HCT116 (cell line): ENCODE measurements at regions not wholly inside any gene's neighbourhood (a gene's known extent, or its start where the extent isn't known, plus 50 kb on each side); places are given as distances from the start of the nearest gene placed in this dataset.

Experiments
- ATAC-seq: fragments of 200-7000 bp; cut with Tn5 transposase; 2 replicates; pipeline ENCODE4 v1.9.1; 2020; ENCODE audit warnings: mild to moderate bottlenecking, moderate library complexity
- BruUV-seq: library from RNA; stranded (reverse); fragments of 400-500 nt; replicated peaks from 2 replicates; lab custom pipeline; 2021; lab: Mats Ljungman, UMichigan
- CTCF ChIA-PET: fragments of 300-600 bp; sonication (Branson Sonifier 250); formaldehyde crosslinking; loops from one replicate; lab custom pipeline; 2021; ENCODE audit warnings: antibody characterized with exemption; lab: Charles Lee
- POLR2A ChIA-PET: fragments of 300-600, 350-600 bp; sonication (Branson Sonifier 250); formaldehyde crosslinking; loops from one replicate; lab custom pipeline; 2021; ENCODE audit warnings: antibody characterized with exemption; lab: Charles Lee
- RAD21 ChIA-PET, 2 experiments: fragments of 300-600 bp; sonication (Branson Sonifier 250); formaldehyde crosslinking; loops; one replicate each; lab custom pipeline; 2023; ENCODE audit warnings: low total read pairs in 2 of 2; ENCODE audit not compliant: uncharacterized antibody in 2 of 2, unreplicated experiment in 2 of 2, low non-redundant PET in 1 of 2; lab: Charles Lee
- DNase-seq: peaks from one replicate; pipeline ENCODE4 v3.0.0-alpha.2; 2010; ENCODE audit warnings: low read depth, low spot score
- H2AFZ ChIP-seq: fragments of 200-600 bp; shearing (Covaris generic), sonication (generic); 2 replicates; pipeline ENCODE4 v1.6.1; 2017; ENCODE audit warnings: low read depth, mixed run types, mixed read lengths, antibody characterized with exemption, low read length; ENCODE audit not compliant: poor library complexity, severe bottlenecking
- H3K27ac ChIP-seq: 2 replicates; pipeline ENCODE4 v1.5.1; 2012; ENCODE audit warnings: low read depth, low read length
- H3K27me3 ChIP-seq: fragments of 200-600 bp; sonication (generic); 2 replicates; pipeline ENCODE4 v1.6.1; 2016; ENCODE audit warnings: mixed run types, low read length, mixed read lengths; ENCODE audit not compliant: insufficient read depth
- H3K36me3 ChIP-seq, 2 experiments: fragments of 200-500 bp in 1 of 2; fragments of 200-600 bp in 1 of 2; sonication (Bioruptor generic) in 1 of 2; sonication (generic) in 1 of 2; 2 replicates each; pipeline versions ENCODE4 v1.5.1 to v1.6.1; 2014 to 2016; ENCODE audit warnings: low read length in 2 of 2, inconsistent platforms in 1 of 2, mixed read lengths in 1 of 2, mixed run types in 1 of 2; ENCODE audit not compliant: insufficient read depth in 2 of 2, control insufficient read depth in 1 of 2
- H3K4me1 ChIP-seq, 2 experiments: fragments of 200-600 bp in 1 of 2; sonication (generic) in 1 of 2; 2 replicates each; pipeline versions ENCODE4 v1.5.1 to v1.6.1; 2012 to 2017; ENCODE audit warnings: low read length in 2 of 2, inconsistent platforms in 1 of 2, mild to moderate bottlenecking in 1 of 2, mixed read lengths in 1 of 2, mixed run types in 1 of 2, moderate library complexity in 1 of 2; ENCODE audit not compliant: insufficient read depth in 2 of 2, control insufficient read depth in 1 of 2
- H3K4me2 ChIP-seq: fragments of 200-600 bp; sonication (generic); 2 replicates; pipeline ENCODE4 v1.6.1; 2017; ENCODE audit warnings: mixed run types, low read length, mixed read lengths
- H3K4me3 ChIP-seq, 2 experiments: fragments of 200-600 bp in 1 of 2; sonication (generic) in 1 of 2; replicated peaks in 1 of 2; 2 replicates each; pipeline ENCODE4 v1.5.1; 2011 to 2016; ENCODE audit warnings: low read length in 2 of 2, control low read depth in 1 of 2, low read depth in 1 of 2, mild to moderate bottlenecking in 1 of 2, mixed read lengths in 1 of 2, mixed run types in 1 of 2
- H3K79me2 ChIP-seq: fragments of 200-600 bp; sonication (generic); 2 replicates; pipeline ENCODE4 v1.6.1; 2017; ENCODE audit warnings: mild to moderate bottlenecking, mixed run types, low read length, moderate library complexity, mixed read lengths; ENCODE audit not compliant: insufficient read depth
- H3K9ac ChIP-seq: fragments of 200-600 bp; sonication (generic); 2 replicates; pipeline ENCODE4 v1.6.1; 2016; ENCODE audit warnings: low read length, mixed read lengths
- H3K9me2 ChIP-seq: fragments of 200-600 bp; sonication (generic), shearing (Covaris generic); 2 replicates; pipeline ENCODE4 v1.6.1; 2017; ENCODE audit warnings: mixed run types, mild to moderate bottlenecking, moderate library complexity; ENCODE audit not compliant: insufficient read depth
- H3K9me3 ChIP-seq, 2 experiments: fragments of 200-500 bp in 1 of 2; fragments of 200-600 bp in 1 of 2; sonication (Bioruptor generic) in 1 of 2; sonication (generic) in 1 of 2; 2 replicates each; pipeline ENCODE4 v1.6.1; 2014 to 2017; ENCODE audit warnings: low read length in 2 of 2, mixed read lengths in 2 of 2, inconsistent platforms in 1 of 2, low read depth in 1 of 2, mild to moderate bottlenecking in 1 of 2, mixed run types in 1 of 2, moderate library complexity in 1 of 2; ENCODE audit not compliant: control insufficient read depth in 1 of 2, insufficient read depth in 1 of 2
- H4K20me1 ChIP-seq: fragments of 200-600 bp; sonication (generic), shearing (Covaris generic); 2 replicates; pipeline ENCODE4 v1.6.1; 2017; ENCODE audit warnings: mixed run types, mild to moderate bottlenecking, moderate library complexity; ENCODE audit not compliant: insufficient read depth
- ATF3 ChIP-seq: IDR thresholded peaks from 2 replicates; pipeline ENCODE4 v1.6.1; 2012
- CEBPB ChIP-seq: IDR thresholded peaks from 2 replicates; pipeline ENCODE4 v1.6.1; 2012; ENCODE audit warnings: low read depth
- ELF1 ChIP-seq: IDR thresholded peaks from 2 replicates; pipeline ENCODE4 v1.6.1; 2012; ENCODE audit warnings: low read depth, borderline replicate concordance
- EZH2 ChIP-seq: fragments of 200-600 bp; sonication (generic); IDR thresholded peaks from 2 replicates; pipeline ENCODE4 v1.6.1; 2017; ENCODE audit warnings: antibody characterized with exemption, mixed run types
- FOSL1 ChIP-seq: IDR thresholded peaks from 2 replicates; pipeline ENCODE4 v1.6.1; 2012; ENCODE audit warnings: low read depth
- REST ChIP-seq: IDR thresholded peaks from 2 replicates; pipeline ENCODE4 v1.6.1; 2012; ENCODE audit warnings: low read depth
- SP1 ChIP-seq: IDR thresholded peaks from 2 replicates; pipeline ENCODE4 v1.6.1; 2012; ENCODE audit warnings: low read depth
- SRF ChIP-seq: IDR thresholded peaks from 2 replicates; pipeline ENCODE4 v1.6.1; 2012; ENCODE audit warnings: low read depth
- ZFX ChIP-seq: fragments of 450-650 bp; IDR thresholded peaks from 2 replicates; pipeline ENCODE4 v1.6.1; 2017
- intact Hi-C: fragments of 100-400 bp; cut with micrococcal nuclease; formaldehyde crosslinking; loops from 2 replicates; pipeline ENCODE4 v1.10.0; 2022
- TF ChIP-seq, protein P1 (sequence below), 3 experiments: fragments of 200-600 bp in 1 of 3; sonication (generic) in 1 of 3; IDR thresholded peaks in 2 of 3; conservative IDR thresholded peaks in 1 of 3; 2 replicates each; pipeline ENCODE4 v1.5.1; 2012 to 2017; ENCODE audit warnings: low read depth in 2 of 3, low read length in 2 of 3, antibody characterized with exemption in 1 of 3, borderline replicate concordance in 1 of 3, control low read depth in 1 of 3, mild to moderate bottlenecking in 1 of 3, mixed read lengths in 1 of 3, mixed run types in 1 of 3, moderate library complexity in 1 of 3; ENCODE audit not compliant: insufficient read depth in 1 of 3
- TF ChIP-seq, protein P2 (sequence below): IDR thresholded peaks from 2 replicates; pipeline ENCODE4 v1.6.1; 2012

DNA sequence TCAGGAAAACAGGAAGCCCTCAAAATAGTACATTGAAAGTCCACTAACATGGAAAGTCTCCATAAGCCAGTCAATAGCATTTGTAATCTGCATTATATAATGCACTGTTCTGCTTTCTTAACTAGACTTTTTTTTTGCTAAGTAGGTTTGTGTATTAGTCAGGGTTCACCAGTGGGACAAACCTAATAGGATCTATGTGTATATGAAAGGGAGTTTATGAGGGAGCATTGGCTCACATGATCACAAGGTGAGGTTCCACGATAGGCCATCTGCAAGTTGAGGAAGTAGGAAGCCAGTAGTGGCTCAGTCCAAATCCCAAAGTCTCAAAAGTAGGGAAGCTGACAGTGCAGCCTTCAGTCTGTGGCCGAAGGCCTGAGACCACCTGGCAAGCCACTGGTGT, 116.0 kb downstream of the MXRA5 start:
- ChIA-PET POLR2A (no interaction called here), CTCF (no interaction called here), RAD21 (no interaction called here)
- no peaks in the 10 kb centered on the region for H3K9me2 ChIP-seq
- DNase-seq (no peak), ATAC-seq (no peak)
- H3K9ac ChIP-seq: no peak overlapping the region
- H3K27ac ChIP-seq: no peak overlapping the region
- no peak for TF ChIP-seq ELF1
- no peak for TF ChIP-seq REST
- no peak overlapping the region for H2AFZ ChIP-seq
- H3K36me3 ChIP-seq: no peaks in the 10 kb centered on the region
- no peaks in the 10 kb centered on the region for H3K79me2 ChIP-seq
- no peak overlapping the region for H3K4me3 ChIP-seq
- H3K27me3 ChIP-seq: no peaks in the 10 kb centered on the region
- H3K9me3 ChIP-seq: no peaks in the 10 kb centered on the region
- H3K4me1 ChIP-seq: no peaks in the 10 kb centered on the region
- H4K20me1 ChIP-seq: no peaks in the 10 kb centered on the region
- intact Hi-C loops: no loop called here
- no TSS peak for BruUV-seq
- H3K4me2 ChIP-seq: no peak overlapping the region

DNA sequence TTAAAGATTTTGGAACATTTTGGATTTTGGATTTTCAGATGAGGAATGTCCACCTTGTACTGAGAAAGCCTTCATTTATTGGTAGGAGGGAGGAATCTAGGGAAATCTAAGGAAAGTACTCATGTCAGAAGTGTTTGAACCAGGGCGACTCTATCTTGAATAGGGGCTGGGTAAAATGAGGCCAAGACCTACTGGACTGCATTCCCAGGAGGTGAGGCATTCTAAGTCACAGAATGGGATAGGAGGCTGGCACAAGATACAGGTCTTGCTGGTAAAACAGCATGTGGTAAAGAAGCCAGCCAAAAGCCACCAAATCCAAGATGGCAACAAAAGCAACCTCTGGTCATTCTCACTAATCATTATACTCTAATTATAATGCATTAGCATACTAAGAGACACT, 118.9 kb downstream of the MXRA5 start:
- CTCF ChIA-PET: no interaction called here
- H3K27me3 ChIP-seq: 0 out of 2 replicates have a peak, but pooled peaks cover 3% of the 10 kb centered on the region
- no peaks in the 10 kb centered on the region for H3K9me2 ChIP-seq
- POLR2A ChIA-PET: no interaction called here
- no peak for DNase-seq
- H4K20me1 ChIP-seq: no peaks in the 10 kb centered on the region
- H3K4me2 ChIP-seq: no peak overlapping the region
- no peak overlapping the region for H3K27ac ChIP-seq
- intact Hi-C loops: no loop called here
- H3K9ac ChIP-seq: no peak overlapping the region
- RAD21 ChIA-PET: no interaction called here
- H3K4me3 ChIP-seq: no peak overlapping the region
- H3K79me2 ChIP-seq: no peaks in the 10 kb centered on the region
- no peaks in the 10 kb centered on the region for H3K9me3 ChIP-seq
- no peaks in the 10 kb centered on the region for H3K36me3 ChIP-seq
- no TSS peak for BruUV-seq
- ATAC-seq: no peak
- H3K4me1 ChIP-seq: no peaks in the 10 kb centered on the region
- no peak overlapping the region for H2AFZ ChIP-seq
- TF ChIP-seq, protein P1, sequence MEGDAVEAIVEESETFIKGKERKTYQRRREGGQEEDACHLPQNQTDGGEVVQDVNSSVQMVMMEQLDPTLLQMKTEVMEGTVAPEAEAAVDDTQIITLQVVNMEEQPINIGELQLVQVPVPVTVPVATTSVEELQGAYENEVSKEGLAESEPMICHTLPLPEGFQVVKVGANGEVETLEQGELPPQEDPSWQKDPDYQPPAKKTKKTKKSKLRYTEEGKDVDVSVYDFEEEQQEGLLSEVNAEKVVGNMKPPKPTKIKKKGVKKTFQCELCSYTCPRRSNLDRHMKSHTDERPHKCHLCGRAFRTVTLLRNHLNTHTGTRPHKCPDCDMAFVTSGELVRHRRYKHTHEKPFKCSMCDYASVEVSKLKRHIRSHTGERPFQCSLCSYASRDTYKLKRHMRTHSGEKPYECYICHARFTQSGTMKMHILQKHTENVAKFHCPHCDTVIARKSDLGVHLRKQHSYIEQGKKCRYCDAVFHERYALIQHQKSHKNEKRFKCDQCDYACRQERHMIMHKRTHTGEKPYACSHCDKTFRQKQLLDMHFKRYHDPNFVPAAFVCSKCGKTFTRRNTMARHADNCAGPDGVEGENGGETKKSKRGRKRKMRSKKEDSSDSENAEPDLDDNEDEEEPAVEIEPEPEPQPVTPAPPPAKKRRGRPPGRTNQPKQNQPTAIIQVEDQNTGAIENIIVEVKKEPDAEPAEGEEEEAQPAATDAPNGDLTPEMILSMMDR (IDR thresholded peaks at IDR 0.05 in 2 of 3, conservative IDR thresholded peaks at IDR 0.05 in 1 of 3; ENCODE audit: borderline replicate concordance in 1 of 3, insufficient read depth in 1 of 3, low read depth in 2 of 3, low read length in 2 of 3): no peak
- TF ChIP-seq CEBPB (no peak), ZFX (no peak), SRF (no peak), REST (no peak), FOSL1 (no peak), SP1 (no peak), ATF3 (no peak), EZH2 (no peak)
- TF ChIP-seq, protein P2, sequence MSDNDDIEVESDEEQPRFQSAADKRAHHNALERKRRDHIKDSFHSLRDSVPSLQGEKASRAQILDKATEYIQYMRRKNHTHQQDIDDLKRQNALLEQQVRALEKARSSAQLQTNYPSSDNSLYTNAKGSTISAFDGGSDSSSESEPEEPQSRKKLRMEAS: no peak
